Thoracic aorta (tissue), 2 donors: ENCODE measurements at regions not wholly inside any gene's neighbourhood (a gene's known extent, or its start where the extent isn't known, plus 50 kb on each side); places are given as distances from the start of the nearest gene placed in this dataset.

Source experiments
- ATAC-seq: fragments of 150-250 bp; one replicate; pipeline ENCODE4 v1.8.0; 2017; ENCODE audit warnings: low read depth; ENCODE audit not compliant: insufficient number of reproducible peaks, low FRiP score
- DNase-seq: peaks from one replicate; pipeline ENCODE4 v3.0.0-alpha.2; 2020; ENCODE audit warnings: low spot score
- H3K27ac ChIP-seq, 2 donors: fragments of 200-600 bp; sonication (generic); 1 replicate in 1 of 2; 2 replicates in 1 of 2; pipeline ENCODE4 v1.5.1; 2016; ENCODE audit warnings: mild to moderate bottlenecking in 2 of 2, moderate library complexity in 2 of 2
- H3K27me3 ChIP-seq: fragments of 200-600 bp; sonication (generic); replicated peaks from 2 replicates; pipeline ENCODE4 v1.6.0; 2016; ENCODE audit warnings: mild to moderate bottlenecking; ENCODE audit not compliant: insufficient read depth
- H3K36me3 ChIP-seq: fragments of 200-600 bp; sonication (generic); one replicate; pipeline ENCODE4 v1.5.1; 2016
- H3K4me1 ChIP-seq, 2 donors: fragments of 200-600 bp; sonication (generic); 1 replicate in 1 of 2; 2 replicates in 1 of 2; pipeline versions ENCODE4 v1.5.1 to v1.6.0; 2016; ENCODE audit warnings: low read depth in 2 of 2, mild to moderate bottlenecking in 1 of 2; ENCODE audit not compliant: control insufficient read depth in 1 of 2
- H3K4me3 ChIP-seq: fragments of 200-600 bp; sonication (generic); 2 replicates; pipeline ENCODE4 v1.5.1; 2016; ENCODE audit warnings: mild to moderate bottlenecking
- H3K9me3 ChIP-seq: fragments of 200-600 bp; sonication (generic); 2 replicates; pipeline ENCODE4 v1.5.1; 2016
- CTCF ChIP-seq: fragments of 200-600 bp; sonication (generic); IDR thresholded peaks from one replicate; pipeline ENCODE4 v1.5.1; 2019; ENCODE audit warnings: antibody characterized with exemption

GRCh38 chr2:217108575-217109027 is 248.7 kb upstream of the TNP1 start:
- Histone ChIP-seq H3K27ac (no peak overlapping the region), H3K36me3 (no peaks in the 10 kb centered on the region), H3K9me3 (no peaks in the 10 kb centered on the region), H3K4me1 (peaks cover 2 to 35% of the 10 kb centered on the region in 2 donors), H3K27me3 (no peaks in the 10 kb centered on the region), H3K4me3 (no peak overlapping the region)
- no peak for ATAC-seq
- no peak for DNase-seq
- TF ChIP-seq CTCF, result no peak

DNA sequence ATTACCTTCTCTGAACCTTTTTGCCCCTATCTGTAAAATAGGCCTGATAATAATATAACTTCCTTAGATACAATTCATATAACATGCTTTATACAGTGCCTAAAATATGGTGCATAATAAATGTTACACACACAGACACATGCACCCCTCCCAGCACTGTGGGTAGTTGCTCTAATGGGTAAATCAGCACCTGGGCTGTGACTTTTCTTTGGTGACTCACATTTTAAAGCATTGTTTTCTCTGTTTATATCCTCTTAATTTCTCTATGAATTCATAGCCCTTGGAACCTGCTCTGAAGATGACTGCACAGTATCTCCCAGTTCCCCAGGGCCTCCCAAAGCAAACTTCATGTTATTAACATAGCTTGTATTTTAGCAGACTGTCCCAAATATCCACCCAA is 248.2 kb upstream of the TNP1 start:
- H3K4me1 ChIP-seq, result peaks cover 2 to 39% of the 10 kb centered on the region in 2 donors
- DNase-seq, result no peak
- ATAC-seq, result no peak
- no peak overlapping the region for H3K4me3 ChIP-seq
- no peak overlapping the region for H3K27ac ChIP-seq
- H3K9me3 ChIP-seq, result no peaks in the 10 kb centered on the region
- H3K27me3 ChIP-seq, result no peaks in the 10 kb centered on the region
- no peak for TF ChIP-seq CTCF
- no peaks in the 10 kb centered on the region for H3K36me3 ChIP-seq

GRCh38 chr2:217107480-217107879 is 247.6 kb upstream of the TNP1 start:
- no peaks in the 10 kb centered on the region for H3K9me3 ChIP-seq
- H3K36me3 ChIP-seq, result no peaks in the 10 kb centered on the region
- no peak for TF ChIP-seq CTCF
- DNase-seq (no peak), ATAC-seq (no peak)
- H3K4me3 ChIP-seq, result no peak overlapping the region
- H3K27ac ChIP-seq, result no peak overlapping the region
- H3K4me1 ChIP-seq, result peaks cover 2 to 43% of the 10 kb centered on the region in 2 donors
- no peaks in the 10 kb centered on the region for H3K27me3 ChIP-seq

DNA sequence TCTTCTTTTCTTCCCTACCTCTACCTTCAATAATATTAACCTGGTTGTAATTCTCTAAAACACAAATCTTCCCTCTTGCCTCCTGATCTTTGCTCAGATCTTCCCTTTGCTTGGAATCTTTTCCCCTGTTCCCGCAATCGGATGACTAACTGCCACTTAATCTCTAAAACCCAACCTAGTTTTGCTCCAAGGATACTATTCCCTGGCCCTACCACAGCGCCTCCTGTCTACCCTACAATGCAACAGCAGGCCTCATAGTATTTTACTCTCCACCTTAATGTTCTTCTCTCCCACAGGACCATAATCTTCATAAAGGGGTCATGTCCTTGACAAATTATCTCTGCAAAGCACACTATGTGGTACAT is 246.8 kb upstream of the TNP1 start:
- Histone ChIP-seq H3K4me1 (peaks cover 2 to 43% of the 10 kb centered on the region in 2 donors), H3K9me3 (no peaks in the 10 kb centered on the region), H3K4me3 (no peak overlapping the region), H3K27me3 (no peaks in the 10 kb centered on the region), H3K27ac (peak overlapping the region; percentile 90 to 91), H3K36me3 (no peaks in the 10 kb centered on the region)
- peak; percentile 19 for TF ChIP-seq CTCF
- ATAC-seq (no peak), DNase-seq (no peak)

- H3K36me3 ChIP-seq, result no peaks in the 10 kb centered on the region
- peak; percentile 58 for DNase-seq
- H3K27ac ChIP-seq, result peak overlapping the region; percentile 90 to 91
These were observed 246.1 kb upstream of the TNP1 start for GRCh38 chr2:217105733-217106649.

More at GRCh38 chr2:217105733-217106649, 246.1 kb upstream of the TNP1 start:
- no peak for TF ChIP-seq CTCF
- no peaks in the 10 kb centered on the region for H3K27me3 ChIP-seq
- no peak overlapping the region for H3K4me3 ChIP-seq
- no peaks in the 10 kb centered on the region for H3K9me3 ChIP-seq
- H3K4me1 ChIP-seq, result peaks cover 2 to 41% of the 10 kb centered on the region in 2 donors
- peak; percentile 88 for ATAC-seq
